ENCODE measurements at regions not wholly inside any gene's neighbourhood (a gene's known extent, or its start where the extent isn't known, plus 50 kb on each side); places are given as distances from the start of the nearest gene placed in this dataset.
A peak's percentile ranks its signal among the peaks of the same experiment; 100 is the strongest.

GRCh38 chr10:52615331-52615730, 157.3 kb downstream of the MBL2 start:
- DNase-seq: no peak

GRCh38 chr10:52615756-52616394, 156.7 kb downstream of the MBL2 start:
- DNase-seq: no peak

- no peak for DNase-seq
Observed at GRCh38 chr10:52616395-52616764, 156.2 kb downstream of the MBL2 start.

GRCh38 chr10:52617346-52617745, 155.2 kb downstream of the MBL2 start:
- DNase-seq: no peak

- no peak for DNase-seq
Observed at GRCh38 chr10:52619052-52619451, 153.5 kb downstream of the MBL2 start.

- DNase-seq: no peak
Observed at GRCh38 chr10:52621635-52622079, 150.9 kb downstream of the MBL2 start.

- no peak for DNase-seq
Observed at GRCh38 chr10:52623761-52624160, 148.8 kb downstream of the MBL2 start.

- no peak for DNase-seq
Observed at GRCh38 chr10:52627279-52627678, 145.3 kb downstream of the MBL2 start.

- no peak for DNase-seq
Observed at GRCh38 chr10:52631146-52631545, 141.4 kb downstream of the MBL2 start.

GRCh38 chr10:52631648-52632047, 140.9 kb downstream of the MBL2 start:
- no peak for DNase-seq

GRCh38 chr10:52632591-52632990, 140.0 kb downstream of the MBL2 start:
- no peak for DNase-seq

- no peak for DNase-seq
Observed at GRCh38 chr10:52633266-52633665, 139.3 kb downstream of the MBL2 start.

- DNase-seq: no peak
Observed at GRCh38 chr10:52635651-52636050, 136.9 kb downstream of the MBL2 start.

GRCh38 chr10:52636874-52637273, 135.7 kb downstream of the MBL2 start:
- DNase-seq: no peak

- no peak for DNase-seq
Observed at GRCh38 chr10:52637592-52637991, 135.0 kb downstream of the MBL2 start.

GRCh38 chr10:52639652-52640051, 132.9 kb downstream of the MBL2 start:
- no peak for DNase-seq

GRCh38 chr10:52642208-52642607, 130.4 kb downstream of the MBL2 start:
- DNase-seq: no peak

- peak; percentile 75 for DNase-seq
Observed at GRCh38 chr10:52644373-52645186, 128.0 kb downstream of the MBL2 start.

- no peak for DNase-seq
Observed at GRCh38 chr10:52645187-52645758, 127.3 kb downstream of the MBL2 start.

- no peak for DNase-seq
Observed at GRCh38 chr10:52649511-52649910, 123.1 kb downstream of the MBL2 start.

- DNase-seq: no peak
Observed at GRCh38 chr10:52650873-52651272, 121.7 kb downstream of the MBL2 start.

GRCh38 chr10:52651293-52651692, 121.3 kb downstream of the MBL2 start:
- DNase-seq: no peak

- DNase-seq: peak; percentile 90
Observed at GRCh38 chr10:52652431-52653262, 119.9 kb downstream of the MBL2 start.
